ENCODE measurements at regions not wholly inside any gene's neighbourhood (a gene's known extent, or its start where the extent isn't known, plus 50 kb on each side); places are given as distances from the start of the nearest gene placed in this dataset.

GRCh38 chr3:177537612-177538011 lies 340.3 kb upstream of the TBL1XR1 start:
- TF ChIP-seq EZH2 (IDR thresholded peaks at IDR 0.05; ENCODE audit: borderline replicate concordance, low read length), result no peak
- TF ChIP-seq CTCF (conservative IDR thresholded peaks at IDR 0.05 in 1 of 2, IDR thresholded peaks at IDR 0.05 in 1 of 2; ENCODE audit: extremely low read depth in 1 of 2, insufficient read depth in 1 of 2, low read depth in 1 of 2, low read length in 2 of 2), result no peak

Data from mammary epithelial cell (primary cell).